SK-N-SH treated with all-trans-retinoic acid at 6 μM for 48 hours (cell line): ENCODE measurements at regions not wholly inside any gene's neighbourhood (a gene's known extent, or its start where the extent isn't known, plus 50 kb on each side); places are given as distances from the start of the nearest gene placed in this dataset.

Source experiments
- ESRRG ChIP-seq: fragments of 250-450 bp; sonication (Bioruptor Pico); IDR thresholded peaks from 2 replicates; pipeline ENCODE4 v1.6.1; 2021; ENCODE audit warnings: mild to moderate bottlenecking
- PATZ1 ChIP-seq: fragments of 250-450 bp; sonication (Bioruptor Pico); IDR thresholded peaks from 2 replicates; pipeline ENCODE4 v1.8.0; 2020; ENCODE audit warnings: mild to moderate bottlenecking, moderate library complexity, borderline replicate concordance
- RARB ChIP-seq: fragments of 250-450 bp; sonication (Bioruptor Pico); IDR thresholded peaks from 2 replicates; pipeline ENCODE4 v1.8.0; 2021; ENCODE audit warnings: mild to moderate bottlenecking, moderate library complexity
- TCF4 ChIP-seq: fragments of 250-450 bp; sonication (Bioruptor Pico); IDR thresholded peaks from 2 replicates; pipeline ENCODE4 v1.8.0; 2021; ENCODE audit warnings: mild to moderate bottlenecking, moderate library complexity, borderline replicate concordance
- ZFP30 ChIP-seq: fragments of 450-650 bp; formaldehyde crosslinking; IDR thresholded peaks from 2 replicates; pipeline ENCODE4 v1.5.0; 2022; ENCODE audit warnings: mild to moderate bottlenecking, moderate library complexity
- ZNF565 ChIP-seq: fragments of 450-650 bp; formaldehyde crosslinking; conservative IDR thresholded peaks from 2 replicates; pipeline ENCODE4 v1.5.0; 2020; ENCODE audit warnings: low read depth, mild to moderate bottlenecking, moderate library complexity

GRCh38 chr12:28122756-28123155 is 67.5 kb upstream of the CCDC91 start:
- TF ChIP-seq RARB (CRISPR knock-in tag), result no peak
- TF ChIP-seq PATZ1 (CRISPR knock-in tag), result no peak
- TF ChIP-seq ESRRG (CRISPR knock-in tag), result no peak
- TF ChIP-seq TCF4 (CRISPR knock-in tag), result no peak
- no peak for TF ChIP-seq ZNF565
- no peak for TF ChIP-seq ZFP30 (CRISPR knock-in tag)
